Ishikawa (cell line): ENCODE measurements at regions not wholly inside any gene's neighbourhood (a gene's known extent, or its start where the extent isn't known, plus 50 kb on each side); places are given as distances from the start of the nearest gene placed in this dataset.

ENCODE experiments used
- EP300 ChIP-seq: IDR thresholded peaks from 2 replicates; pipeline ENCODE4 v1.6.1; 2012; ENCODE audit warnings: borderline replicate concordance
- FOXM1 ChIP-seq: IDR thresholded peaks from 2 replicates; pipeline ENCODE4 v1.6.1; 2012; ENCODE audit warnings: low read depth, borderline replicate concordance
- MAX ChIP-seq: IDR thresholded peaks from 2 replicates; pipeline ENCODE4 v1.6.1; 2012
- RAD21 ChIP-seq: IDR thresholded peaks from 2 replicates; pipeline ENCODE4 v1.6.1; 2012; ENCODE audit warnings: low read depth
- REST ChIP-seq: IDR thresholded peaks from 2 replicates; pipeline ENCODE4 v1.6.1; 2012; ENCODE audit warnings: low read depth, mild to moderate bottlenecking
- ZBTB7A ChIP-seq: IDR thresholded peaks from 2 replicates; pipeline ENCODE4 v1.6.1; 2012; ENCODE audit warnings: low read depth

- TF ChIP-seq RAD21 (no peak), REST (no peak), ZBTB7A (no peak), EP300 (no peak), FOXM1 (no peak), MAX (no peak)
These were observed 258.1 kb upstream of the BMP2 start for GRCh38 chr20:6509374-6509773.
